Duodenal mucosa (tissue), 2 donors: ENCODE measurements at regions not wholly inside any gene's neighbourhood (a gene's known extent, or its start where the extent isn't known, plus 50 kb on each side); places are given as distances from the start of the nearest gene placed in this dataset.

ENCODE experiments used
- H3K27ac ChIP-seq: one replicate; pipeline ENCODE4 v1.7.0; 2013; ENCODE audit warnings: low read depth, low read length
- H3K27me3 ChIP-seq, 2 donors: one replicate each; pipeline ENCODE4 v1.7.0; 2013; ENCODE audit warnings: low read length in 2 of 2, control low read depth in 1 of 2; ENCODE audit not compliant: insufficient read depth in 2 of 2, control insufficient read depth in 1 of 2
- H3K36me3 ChIP-seq, 2 donors: one replicate each; pipeline ENCODE4 v1.7.0; 2013; ENCODE audit warnings: low read length in 2 of 2, control low read depth in 1 of 2; ENCODE audit not compliant: insufficient read depth in 2 of 2, control insufficient read depth in 1 of 2
- H3K4me1 ChIP-seq, 2 donors: one replicate each; pipeline ENCODE4 v1.7.0; 2013; ENCODE audit warnings: low read length in 2 of 2, control low read depth in 1 of 2; ENCODE audit not compliant: insufficient read depth in 2 of 2, control insufficient read depth in 1 of 2
- H3K4me3 ChIP-seq, 2 donors: one replicate each; pipeline ENCODE4 v1.7.0; 2013; ENCODE audit warnings: low read length in 2 of 2, low read depth in 1 of 2
- H3K9ac ChIP-seq, 2 donors: one replicate each; pipeline ENCODE4 v1.7.0; 2013; ENCODE audit warnings: low read length in 2 of 2, low read depth in 1 of 2
- H3K9me3 ChIP-seq, 2 donors: one replicate each; pipeline ENCODE4 v1.7.0; 2013; ENCODE audit warnings: low read length in 2 of 2, control low read depth in 1 of 2; ENCODE audit not compliant: control insufficient read depth in 1 of 2

- H3K4me3 ChIP-seq: no peak overlapping the region
Observed at GRCh38 chr1:188243456-188243855, 1414.7 kb downstream of the PLA2G4A start.

GRCh38 chr1:188244681-188245080 is 1415.9 kb downstream of the PLA2G4A start:
- H3K27me3 ChIP-seq: no peaks in the 10 kb centered on the region
- no peak overlapping the region for H3K9ac ChIP-seq
- H3K9me3 ChIP-seq: no peaks in the 10 kb centered on the region

More at GRCh38 chr1:188243456-188243855, 1414.7 kb downstream of the PLA2G4A start:
- Histone ChIP-seq H3K9me3 (no peaks in the 10 kb centered on the region), H3K27ac (no peak overlapping the region), H3K27me3 (no peaks in the 10 kb centered on the region), H3K4me1 (no peaks in the 10 kb centered on the region), H3K9ac (no peak overlapping the region), H3K36me3 (no peaks in the 10 kb centered on the region)

GRCh38 chr1:188247255-188247654 is 1418.5 kb downstream of the PLA2G4A start:
- H3K36me3 ChIP-seq: no peaks in the 10 kb centered on the region
- H3K4me1 ChIP-seq: no peaks in the 10 kb centered on the region
- no peak overlapping the region for H3K4me3 ChIP-seq
- no peak overlapping the region for H3K9ac ChIP-seq
- H3K9me3 ChIP-seq: no peaks in the 10 kb centered on the region
- H3K27ac ChIP-seq: no peak overlapping the region
- no peaks in the 10 kb centered on the region for H3K27me3 ChIP-seq

More at GRCh38 chr1:188244681-188245080, 1415.9 kb downstream of the PLA2G4A start:
- H3K36me3 ChIP-seq: no peaks in the 10 kb centered on the region
- no peak overlapping the region for H3K4me3 ChIP-seq
- H3K4me1 ChIP-seq: no peaks in the 10 kb centered on the region
- no peak overlapping the region for H3K27ac ChIP-seq

- Histone ChIP-seq H3K4me3 (no peak overlapping the region), H3K27ac (no peak overlapping the region), H3K36me3 (no peaks in the 10 kb centered on the region), H3K9me3 (no peaks in the 10 kb centered on the region), H3K9ac (no peak overlapping the region), H3K27me3 (no peaks in the 10 kb centered on the region), H3K4me1 (no peaks in the 10 kb centered on the region)
Observed at GRCh38 chr1:188249811-188250210, 1421.1 kb downstream of the PLA2G4A start.

- Histone ChIP-seq H3K9ac (no peak overlapping the region), H3K9me3 (no peaks in the 10 kb centered on the region), H3K4me1 (no peaks in the 10 kb centered on the region), H3K36me3 (no peaks in the 10 kb centered on the region), H3K27ac (no peak overlapping the region), H3K27me3 (no peaks in the 10 kb centered on the region), H3K4me3 (no peak overlapping the region)
Observed at GRCh38 chr1:188251036-188251435, 1422.3 kb downstream of the PLA2G4A start.

- Histone ChIP-seq H3K9me3 (no peaks in the 10 kb centered on the region), H3K4me3 (no peak overlapping the region), H3K9ac (no peak overlapping the region), H3K27ac (no peak overlapping the region), H3K4me1 (no peaks in the 10 kb centered on the region), H3K27me3 (no peaks in the 10 kb centered on the region), H3K36me3 (no peaks in the 10 kb centered on the region)
Observed at GRCh38 chr1:188261849-188262248, 1433.1 kb downstream of the PLA2G4A start.

GRCh38 chr1:188269956-188270355 is 1441.2 kb downstream of the PLA2G4A start:
- Histone ChIP-seq H3K4me3 (no peak overlapping the region), H3K36me3 (no peaks in the 10 kb centered on the region), H3K9ac (no peak overlapping the region), H3K9me3 (no peaks in the 10 kb centered on the region), H3K27ac (no peak overlapping the region), H3K4me1 (no peaks in the 10 kb centered on the region), H3K27me3 (no peaks in the 10 kb centered on the region)

- no peak overlapping the region for H3K9ac ChIP-seq
- H3K27ac ChIP-seq: no peak overlapping the region
- H3K4me1 ChIP-seq: no peaks in the 10 kb centered on the region
- no peaks in the 10 kb centered on the region for H3K9me3 ChIP-seq
- H3K4me3 ChIP-seq: no peak overlapping the region
- H3K27me3 ChIP-seq: no peaks in the 10 kb centered on the region
- H3K36me3 ChIP-seq: no peaks in the 10 kb centered on the region
Observed at GRCh38 chr1:188270497-188270896, 1441.7 kb downstream of the PLA2G4A start.

GRCh38 chr1:188277771-188278170 is 1449.0 kb downstream of the PLA2G4A start:
- H3K4me1 ChIP-seq: no peaks in the 10 kb centered on the region
- H3K36me3 ChIP-seq: no peaks in the 10 kb centered on the region
- H3K9me3 ChIP-seq: peaks cover 0 to 4% of the 10 kb centered on the region in 2 donors
- H3K4me3 ChIP-seq: no peak overlapping the region
- no peak overlapping the region for H3K27ac ChIP-seq
- no peaks in the 10 kb centered on the region for H3K27me3 ChIP-seq
- no peak overlapping the region for H3K9ac ChIP-seq

- no peaks in the 10 kb centered on the region for H3K4me1 ChIP-seq
- peaks cover 0 to 4% of the 10 kb centered on the region in 2 donors for H3K9me3 ChIP-seq
- H3K36me3 ChIP-seq: no peaks in the 10 kb centered on the region
- H3K27ac ChIP-seq: no peak overlapping the region
- no peak overlapping the region for H3K9ac ChIP-seq
- no peaks in the 10 kb centered on the region for H3K27me3 ChIP-seq
- no peak overlapping the region for H3K4me3 ChIP-seq
Observed at GRCh38 chr1:188281921-188282320, 1453.2 kb downstream of the PLA2G4A start.

GRCh38 chr1:188295157-188295556 is 1466.4 kb downstream of the PLA2G4A start:
- Histone ChIP-seq H3K9me3 (no peaks in the 10 kb centered on the region), H3K9ac (no peak overlapping the region), H3K36me3 (no peaks in the 10 kb centered on the region), H3K4me3 (no peak overlapping the region), H3K4me1 (no peaks in the 10 kb centered on the region), H3K27ac (no peak overlapping the region), H3K27me3 (no peaks in the 10 kb centered on the region)
